T-helper 2 cell treated with Interferon-gamma antibody and Interleukin-4, amounts not matched to agents 5 μg/mL and 100 μg/mL, for 36 hours (primary cell): ENCODE measurements at regions not wholly inside any gene's neighbourhood (a gene's known extent, or its start where the extent isn't known, plus 50 kb on each side); places are given as distances from the start of the nearest gene placed in this dataset.

Experiments
- DNase-seq: peaks from one replicate; pipeline ENCODE4 v3.0.0; 2021; ENCODE audit warnings: low spot score
- H3K27ac Mint-ChIP-seq: one replicate; pipeline ENCODE4 v1.8.0; 2021; ENCODE audit warnings: mild to moderate bottlenecking, mixed read lengths
- H3K27me3 Mint-ChIP-seq: one replicate; pipeline ENCODE4 v1.8.0; 2021; ENCODE audit warnings: low read depth, mixed read lengths
- H3K36me3 Mint-ChIP-seq: one replicate; pipeline ENCODE4 v1.8.0; 2021; ENCODE audit warnings: low read depth, mixed read lengths
- H3K4me1 Mint-ChIP-seq: one replicate; pipeline ENCODE4 v1.8.0; 2021; ENCODE audit warnings: low read depth, mixed read lengths
- H3K4me3 Mint-ChIP-seq: one replicate; pipeline ENCODE4 v1.8.0; 2022; ENCODE audit warnings: mild to moderate bottlenecking, moderate library complexity, mixed read lengths
- H3K9me3 Mint-ChIP-seq: one replicate; pipeline ENCODE4 v1.8.0; 2021; ENCODE audit warnings: mixed read lengths

DNA sequence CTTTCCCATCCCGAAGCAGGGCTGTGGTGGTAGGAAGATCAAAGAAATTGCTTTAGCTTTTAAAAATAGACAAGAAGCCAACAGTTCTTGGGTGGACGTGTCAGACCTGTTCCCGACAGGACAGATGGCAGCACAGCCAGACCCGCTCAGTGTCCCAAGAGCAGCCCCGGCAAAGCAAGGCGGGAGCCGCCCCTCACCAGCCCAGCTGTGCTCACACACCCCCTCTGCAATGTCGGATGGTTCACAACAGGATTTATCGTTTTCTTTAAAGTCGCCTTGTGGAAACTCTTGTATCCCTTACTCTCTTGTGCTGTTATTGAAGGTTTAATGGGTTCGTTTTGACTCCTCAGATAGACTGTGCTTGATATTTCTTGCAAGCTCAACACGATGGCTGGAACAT, 302.4 kb downstream of the THBS2 start:
- H3K36me3 Mint-ChIP-seq, result no peaks in the 10 kb centered on the region
- H3K9me3 Mint-ChIP-seq, result no peaks in the 10 kb centered on the region
- H3K4me1 Mint-ChIP-seq, result no peaks in the 10 kb centered on the region
- H3K27ac Mint-ChIP-seq, result no peak overlapping the region
- no peak for DNase-seq
- H3K4me3 Mint-ChIP-seq, result no peak overlapping the region
- H3K27me3 Mint-ChIP-seq, result peaks cover 4% of the 10 kb centered on the region

DNA sequence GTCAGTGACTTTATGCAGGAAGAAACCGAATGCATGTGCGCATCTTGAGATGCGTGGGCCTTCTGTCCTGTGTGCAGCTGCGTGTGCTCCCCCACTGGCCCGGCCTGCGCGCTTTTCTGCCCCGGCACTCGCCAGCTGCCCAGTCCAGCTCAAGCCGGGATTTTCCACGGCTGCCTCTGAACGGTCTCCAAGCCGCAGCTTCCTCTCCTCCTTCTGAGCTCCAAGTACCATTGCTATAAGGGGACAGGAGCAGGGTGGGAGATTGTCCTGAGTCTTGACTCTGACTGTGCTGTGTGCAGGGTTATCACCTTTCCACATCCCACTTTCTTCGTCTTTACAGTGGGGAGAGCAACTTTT, 302.8 kb downstream of the THBS2 start:
- no peaks in the 10 kb centered on the region for H3K36me3 Mint-ChIP-seq
- DNase-seq, result no peak
- H3K27me3 Mint-ChIP-seq, result peaks cover 4% of the 10 kb centered on the region
- no peaks in the 10 kb centered on the region for H3K4me1 Mint-ChIP-seq
- H3K9me3 Mint-ChIP-seq, result no peaks in the 10 kb centered on the region
- H3K27ac Mint-ChIP-seq, result no peak overlapping the region
- H3K4me3 Mint-ChIP-seq, result no peak overlapping the region

DNA sequence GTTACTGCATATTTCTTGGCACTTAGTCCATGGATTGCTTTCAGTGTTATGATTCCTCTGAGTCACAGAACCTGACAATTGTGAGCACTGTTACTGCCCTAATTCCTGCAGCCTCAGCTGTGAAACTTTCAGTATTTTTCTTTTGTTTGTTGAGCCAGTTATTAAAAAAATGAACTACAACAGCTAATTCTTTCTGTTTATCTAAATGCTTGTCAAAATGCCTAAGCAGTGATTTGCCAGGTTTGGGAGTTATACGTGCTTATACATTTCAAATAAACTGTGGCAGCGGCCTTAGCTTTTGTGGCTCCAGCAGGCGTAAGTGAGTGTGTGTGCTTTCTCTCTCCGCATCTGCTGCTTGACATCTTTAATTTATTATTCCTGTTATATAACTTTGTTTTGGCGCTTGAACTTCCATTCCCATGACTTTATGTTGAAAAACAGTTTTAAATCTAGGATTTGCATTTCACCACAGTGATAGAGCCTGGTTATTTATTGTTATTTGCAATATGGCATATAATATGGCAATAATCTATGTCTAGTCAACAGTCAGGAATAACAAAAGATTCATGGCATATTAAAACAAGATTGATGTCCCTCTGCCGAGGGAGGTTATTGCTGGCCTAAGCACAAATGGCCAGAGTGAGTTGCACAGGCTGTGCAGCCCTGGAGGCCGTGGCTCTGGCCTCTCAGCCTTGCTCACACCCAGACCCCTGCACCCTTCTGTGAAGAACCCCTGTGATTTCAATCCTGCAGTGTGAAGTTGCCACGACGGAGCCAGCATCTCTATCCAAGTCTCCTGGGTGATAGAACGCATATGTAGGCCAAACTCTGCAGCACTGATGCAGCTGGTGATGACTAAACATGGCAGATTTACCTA, 303.4 kb downstream of the THBS2 start:
- Mint-ChIP-seq H3K4me3 (no peak overlapping the region), H3K27me3 (peaks cover 4% of the 10 kb centered on the region), H3K27ac (no peak overlapping the region), H3K4me1 (no peaks in the 10 kb centered on the region), H3K36me3 (no peaks in the 10 kb centered on the region), H3K9me3 (no peaks in the 10 kb centered on the region)
- DNase-seq, result no peak

DNA sequence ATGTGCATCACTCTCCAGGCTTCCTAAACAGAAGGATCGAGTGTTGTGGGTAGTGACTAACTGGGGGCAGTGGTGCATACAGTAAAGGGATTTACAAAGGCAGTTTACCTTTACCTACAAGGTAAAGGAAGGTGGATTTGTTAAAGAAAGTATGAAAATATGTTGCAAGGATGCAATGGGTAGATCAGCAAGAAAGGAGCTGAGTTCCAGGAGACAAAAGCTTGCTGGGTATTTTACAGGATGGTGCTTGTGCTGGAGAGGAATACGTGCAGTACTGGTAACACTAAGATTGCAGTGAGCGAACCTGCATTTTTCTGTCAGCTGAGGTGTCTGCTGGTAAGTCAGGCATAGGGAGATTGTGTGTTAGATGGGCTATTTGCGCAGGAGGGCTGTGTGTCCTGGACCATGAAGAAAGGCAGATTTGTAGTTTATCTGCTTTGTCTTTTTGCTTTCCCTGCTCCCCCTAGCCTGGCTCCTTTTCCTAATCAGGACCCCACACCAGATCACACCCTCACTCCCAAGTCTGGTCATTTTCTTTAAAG, 304.6 kb downstream of the THBS2 start:
- Mint-ChIP-seq H3K4me3 (no peak overlapping the region), H3K9me3 (no peaks in the 10 kb centered on the region), H3K27me3 (peaks cover 4% of the 10 kb centered on the region), H3K36me3 (no peaks in the 10 kb centered on the region), H3K27ac (no peak overlapping the region), H3K4me1 (no peaks in the 10 kb centered on the region)
- DNase-seq, result no peak

DNA sequence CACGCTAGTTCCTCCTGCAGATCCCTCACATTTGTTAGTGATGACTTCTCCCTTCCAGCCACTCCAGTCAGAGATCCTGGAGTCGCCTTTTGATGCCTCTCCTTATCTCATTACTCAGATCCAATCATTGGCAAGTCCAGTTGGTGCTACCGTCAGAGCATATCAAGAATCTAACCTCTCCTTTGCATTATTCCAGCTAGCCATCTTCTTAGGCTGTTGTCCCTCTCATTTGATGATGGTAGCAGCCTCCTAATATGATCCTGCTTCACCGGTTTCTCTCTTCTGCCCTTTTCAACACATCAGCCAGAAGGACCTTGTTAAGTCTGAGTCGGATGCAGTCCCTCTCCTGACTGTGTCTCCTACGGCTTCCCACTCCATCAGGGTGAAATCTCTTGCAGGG, 305.6 kb downstream of the THBS2 start:
- Mint-ChIP-seq H3K27ac (no peak overlapping the region), H3K4me3 (no peak overlapping the region), H3K36me3 (no peaks in the 10 kb centered on the region), H3K27me3 (peaks cover under 1% of the 10 kb centered on the region), H3K4me1 (no peaks in the 10 kb centered on the region), H3K9me3 (no peaks in the 10 kb centered on the region)
- no peak for DNase-seq

DNA sequence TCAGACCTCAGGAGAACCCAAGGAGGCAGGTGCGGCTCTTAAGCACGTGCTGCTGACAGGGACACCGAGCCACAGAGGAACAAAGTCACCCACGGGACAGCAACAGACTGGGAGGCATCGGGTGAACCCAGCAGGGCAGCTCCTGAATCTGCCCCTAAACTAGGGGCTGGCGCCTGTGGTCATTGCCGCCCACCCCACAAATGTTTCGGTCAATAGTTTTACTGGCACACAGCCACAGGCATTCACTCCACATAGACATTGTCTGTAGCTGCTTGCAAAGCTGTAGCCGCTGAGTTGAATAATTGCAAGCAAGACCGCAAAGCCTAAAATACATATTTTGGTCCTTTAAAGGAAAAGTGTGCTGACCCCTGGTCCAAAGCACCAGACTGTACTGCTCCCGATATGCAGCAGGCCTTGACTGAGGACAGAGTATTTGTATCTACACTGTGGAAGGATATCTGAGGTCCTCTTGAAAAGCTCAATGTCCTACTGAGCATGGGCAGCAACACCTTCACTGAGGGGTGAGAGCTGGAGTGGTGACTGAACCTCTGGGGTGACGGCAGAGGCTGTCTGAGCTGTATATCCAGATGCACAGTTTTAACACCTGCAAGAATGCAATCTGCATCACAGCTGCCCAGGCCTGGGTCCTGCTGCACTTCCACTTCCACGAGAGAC, 310.3 kb downstream of the THBS2 start:
- Mint-ChIP-seq H3K27ac (no peak overlapping the region), H3K27me3 (no peaks in the 10 kb centered on the region), H3K9me3 (no peaks in the 10 kb centered on the region), H3K4me3 (no peak overlapping the region), H3K4me1 (no peaks in the 10 kb centered on the region), H3K36me3 (no peaks in the 10 kb centered on the region)
- no peak for DNase-seq

DNA sequence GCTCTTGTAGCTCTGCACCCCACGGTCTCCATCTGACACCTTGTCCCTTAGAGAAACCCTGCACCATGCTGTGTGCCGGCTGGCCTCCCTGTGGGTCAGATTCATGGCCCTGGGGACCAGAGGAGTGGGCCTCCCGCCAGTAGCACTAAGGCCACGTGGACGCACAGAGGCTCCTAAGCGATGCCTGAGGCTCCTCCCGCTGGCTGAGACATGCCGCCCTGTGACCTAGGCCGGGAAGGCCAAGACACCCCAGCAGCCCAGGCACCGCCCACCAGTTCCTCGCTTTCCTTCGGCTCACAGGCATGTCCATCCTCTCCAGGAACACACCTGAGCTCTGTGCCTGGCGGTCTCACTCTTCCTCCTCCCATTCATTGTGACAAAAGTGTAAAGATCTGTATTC, 311.0 kb downstream of the THBS2 start:
- DNase-seq, result no peak

DNA sequence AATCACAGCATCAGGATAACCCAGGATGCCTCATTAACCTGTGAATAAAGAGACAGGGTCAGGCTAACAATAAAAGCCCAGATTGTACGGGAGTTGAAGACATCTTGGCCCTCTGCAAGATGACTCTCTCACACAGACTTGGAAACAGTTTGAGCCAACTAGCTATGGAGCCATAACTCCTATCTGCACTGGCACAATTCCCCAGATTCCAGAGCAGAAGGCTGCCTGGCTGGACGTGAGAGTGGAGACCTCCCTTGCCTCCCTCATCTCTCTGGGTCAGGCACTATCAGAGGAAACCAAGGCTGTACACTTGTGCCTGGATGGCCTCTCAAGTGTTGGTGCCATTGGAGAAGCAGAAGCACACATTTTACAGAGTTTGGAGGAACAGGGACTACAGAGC, 312.6 kb downstream of the THBS2 start:
- H3K4me1 Mint-ChIP-seq, result no peaks in the 10 kb centered on the region
- H3K4me3 Mint-ChIP-seq, result no peak overlapping the region
- H3K9me3 Mint-ChIP-seq, result no peaks in the 10 kb centered on the region
- H3K36me3 Mint-ChIP-seq, result no peaks in the 10 kb centered on the region
- peaks cover 3% of the 10 kb centered on the region for H3K27me3 Mint-ChIP-seq
- DNase-seq, result no peak
- no peak overlapping the region for H3K27ac Mint-ChIP-seq

More for the DNA sequence above, 311.0 kb downstream of the THBS2 start:
- H3K27ac Mint-ChIP-seq, result no peak overlapping the region
- H3K9me3 Mint-ChIP-seq, result no peaks in the 10 kb centered on the region
- H3K36me3 Mint-ChIP-seq, result no peaks in the 10 kb centered on the region
- no peak overlapping the region for H3K4me3 Mint-ChIP-seq
- H3K27me3 Mint-ChIP-seq, result no peaks in the 10 kb centered on the region
- H3K4me1 Mint-ChIP-seq, result no peaks in the 10 kb centered on the region

DNA sequence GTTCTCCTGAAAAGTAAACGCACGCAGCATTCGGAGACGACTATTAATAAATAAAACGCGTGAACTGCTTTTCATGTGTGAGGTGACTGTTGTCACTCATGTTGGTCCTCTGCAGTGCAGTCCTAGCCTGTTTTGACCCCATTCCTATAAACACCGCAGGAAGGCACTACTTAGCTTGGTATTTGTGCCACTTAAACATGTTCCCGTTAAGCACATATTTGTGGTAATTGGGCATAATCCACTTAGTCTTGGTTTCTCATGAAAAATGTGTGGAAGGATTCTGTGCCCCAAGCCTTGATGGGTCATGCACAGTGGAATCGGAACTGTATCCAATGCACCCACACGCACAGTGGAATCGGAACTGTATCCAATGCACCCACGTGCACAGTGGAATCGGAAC, 313.9 kb downstream of the THBS2 start:
- DNase-seq, result no peak
- H3K4me3 Mint-ChIP-seq, result no peak overlapping the region
- H3K36me3 Mint-ChIP-seq, result no peaks in the 10 kb centered on the region
- H3K9me3 Mint-ChIP-seq, result no peaks in the 10 kb centered on the region
- no peak overlapping the region for H3K27ac Mint-ChIP-seq
- no peaks in the 10 kb centered on the region for H3K4me1 Mint-ChIP-seq
- H3K27me3 Mint-ChIP-seq, result peaks cover 7% of the 10 kb centered on the region

DNA sequence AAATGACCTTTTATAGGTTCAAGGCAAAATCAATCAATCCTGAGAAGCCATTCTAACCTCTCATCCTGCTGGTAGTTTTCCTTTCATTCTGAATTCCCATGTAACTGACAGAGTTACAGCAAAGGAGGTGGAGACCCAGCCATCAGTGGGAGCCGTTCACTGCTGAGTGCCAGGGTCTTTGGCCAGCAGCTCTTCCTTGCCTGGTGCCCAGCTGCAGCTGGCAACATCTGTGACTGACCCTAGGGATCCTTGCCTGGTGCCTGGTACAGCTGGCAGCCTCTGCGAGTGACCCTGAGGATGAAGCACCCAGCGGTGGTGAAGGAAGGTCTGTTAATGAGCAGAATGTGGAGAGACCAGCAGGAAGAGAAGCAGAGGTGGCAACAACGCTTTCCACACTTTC, 314.6 kb downstream of the THBS2 start:
- Mint-ChIP-seq H3K27me3 (peaks cover 11% of the 10 kb centered on the region), H3K9me3 (no peaks in the 10 kb centered on the region), H3K36me3 (no peaks in the 10 kb centered on the region), H3K27ac (no peak overlapping the region), H3K4me1 (no peaks in the 10 kb centered on the region), H3K4me3 (no peak overlapping the region)
- no peak for DNase-seq

DNA sequence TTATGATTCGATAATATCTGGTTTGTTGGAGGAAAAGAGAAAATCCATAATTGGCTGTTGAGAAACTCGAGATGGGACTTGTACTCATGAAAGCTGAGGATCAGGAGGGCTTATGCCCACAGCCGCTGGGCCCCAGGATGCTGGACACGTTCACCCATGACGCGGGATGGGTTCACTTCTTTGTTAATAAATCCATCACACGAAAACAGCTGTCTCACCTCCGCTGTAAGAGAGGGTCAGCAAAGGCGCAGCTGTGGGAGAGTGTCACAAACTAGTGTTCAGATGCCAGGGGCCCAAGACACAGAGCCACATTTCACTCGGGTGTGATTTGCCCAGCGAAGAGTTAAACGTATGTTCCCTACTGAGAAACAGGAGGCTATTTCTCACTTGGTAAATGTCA, 315.1 kb downstream of the THBS2 start:
- H3K4me1 Mint-ChIP-seq, result no peaks in the 10 kb centered on the region
- H3K27ac Mint-ChIP-seq, result no peak overlapping the region
- H3K36me3 Mint-ChIP-seq, result no peaks in the 10 kb centered on the region
- no peak for DNase-seq
- H3K9me3 Mint-ChIP-seq, result no peaks in the 10 kb centered on the region
- H3K4me3 Mint-ChIP-seq, result no peak overlapping the region
- H3K27me3 Mint-ChIP-seq, result peaks cover 11% of the 10 kb centered on the region

DNA sequence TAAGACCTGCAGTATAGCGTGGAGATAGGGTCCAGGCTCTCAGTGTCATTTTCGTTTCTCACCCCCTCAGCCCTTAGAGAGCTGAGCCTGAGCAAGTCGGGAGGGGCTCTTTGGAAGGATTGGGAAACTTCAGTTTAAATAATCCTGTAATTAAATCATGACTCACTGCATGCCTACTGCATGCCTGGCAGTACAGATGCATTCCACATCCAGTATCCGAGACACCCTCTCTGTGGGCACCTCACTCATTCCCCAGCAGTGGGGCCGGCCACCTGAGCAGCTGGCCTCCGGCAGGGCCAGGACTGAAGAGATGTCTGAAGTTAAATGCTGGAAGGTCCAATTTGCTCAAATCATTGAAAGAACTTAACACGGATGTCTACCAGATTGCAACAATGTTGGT, 316.6 kb downstream of the THBS2 start:
- H3K9me3 Mint-ChIP-seq, result peaks cover 3% of the 10 kb centered on the region
- H3K27ac Mint-ChIP-seq, result no peak overlapping the region

DNA sequence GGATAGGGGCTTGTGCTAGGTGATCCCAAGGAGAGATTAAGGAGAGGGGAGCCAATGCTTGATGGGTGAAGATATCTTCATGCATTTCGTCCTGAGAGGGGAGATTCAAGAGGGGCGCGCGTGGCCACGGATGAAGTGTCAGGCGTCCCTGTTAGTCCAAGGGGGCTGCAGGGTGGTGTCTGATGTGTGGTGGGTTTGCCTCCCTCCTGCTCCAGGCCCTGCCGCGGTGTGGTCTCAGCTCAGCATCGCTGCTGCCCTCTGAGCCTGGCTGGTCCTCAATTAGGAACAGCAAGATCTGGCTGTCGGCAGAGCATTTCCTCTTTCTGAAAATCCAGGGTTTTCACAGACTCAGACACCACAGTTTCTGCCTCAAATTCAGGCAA, 318.0 kb downstream of the THBS2 start:
- peaks cover 3% of the 10 kb centered on the region for H3K9me3 Mint-ChIP-seq
- H3K36me3 Mint-ChIP-seq, result no peaks in the 10 kb centered on the region
- H3K27me3 Mint-ChIP-seq, result peaks cover 11% of the 10 kb centered on the region

More for the DNA sequence above, 316.6 kb downstream of the THBS2 start:
- H3K36me3 Mint-ChIP-seq, result no peaks in the 10 kb centered on the region
- no peak for DNase-seq
- no peak overlapping the region for H3K4me3 Mint-ChIP-seq
- no peaks in the 10 kb centered on the region for H3K4me1 Mint-ChIP-seq
- peaks cover 11% of the 10 kb centered on the region for H3K27me3 Mint-ChIP-seq

More for the DNA sequence above, 318.0 kb downstream of the THBS2 start:
- H3K4me1 Mint-ChIP-seq, result no peaks in the 10 kb centered on the region
- H3K27ac Mint-ChIP-seq, result no peak overlapping the region
- no peak for DNase-seq
- H3K4me3 Mint-ChIP-seq, result no peak overlapping the region
